ENCODE measurements at regions not wholly inside any gene's neighbourhood (a gene's known extent, or its start where the extent isn't known, plus 50 kb on each side); places are given as distances from the start of the nearest gene placed in this dataset.

DNA sequence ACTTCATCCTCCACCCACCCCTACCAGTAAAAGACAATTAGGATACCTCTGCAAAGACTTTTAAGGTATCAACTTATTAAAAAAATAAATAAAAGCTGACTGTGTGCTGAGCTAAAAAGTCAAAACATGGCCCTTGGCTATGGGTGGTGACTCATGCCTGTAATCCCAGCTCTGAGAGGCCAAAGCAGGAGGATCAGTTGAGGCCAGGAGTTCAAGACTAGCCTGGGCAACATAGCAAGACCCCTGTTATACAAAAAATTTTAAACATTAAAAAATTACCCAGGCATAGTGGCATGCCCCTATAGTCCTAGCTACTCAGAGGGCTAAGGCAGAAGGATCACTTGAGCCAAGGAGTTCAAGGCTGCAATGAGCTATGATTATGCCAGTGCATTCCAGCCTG is 110.8 kb upstream of the FOXN2 start:
- TF ChIP-seq EZH2 (IDR thresholded peaks at IDR 0.05; ENCODE audit: insufficient read depth, poor library complexity, severe bottlenecking) (no peak), EZH2phosphoT487 (IDR thresholded peaks at IDR 0.05; ENCODE audit: insufficient read depth, low read depth) (no peak)

All from GM23248 (cell line).